ENCODE measurements at regions not wholly inside any gene's neighbourhood (a gene's known extent, or its start where the extent isn't known, plus 50 kb on each side); places are given as distances from the start of the nearest gene placed in this dataset.

- TF ChIP-seq BHLHE40 (IDR thresholded peaks at IDR 0.05; ENCODE audit: borderline replicate concordance) (no peak), ELF4 (IDR thresholded peaks at IDR 0.05) (no peak), SUZ12 (IDR thresholded peaks at IDR 0.05) (no peak), SP1 (IDR thresholded peaks at IDR 0.05) (no peak), FOXM1 (IDR thresholded peaks at IDR 0.05; ENCODE audit: borderline replicate concordance) (no peak)
Measured at GRCh38 chr7:52243685-52244084, 791.7 kb upstream of the POM121L12 start.

All from HEK293T (cell line).